ENCODE measurements at regions not wholly inside any gene's neighbourhood (a gene's known extent, or its start where the extent isn't known, plus 50 kb on each side); places are given as distances from the start of the nearest gene placed in this dataset.

DNA sequence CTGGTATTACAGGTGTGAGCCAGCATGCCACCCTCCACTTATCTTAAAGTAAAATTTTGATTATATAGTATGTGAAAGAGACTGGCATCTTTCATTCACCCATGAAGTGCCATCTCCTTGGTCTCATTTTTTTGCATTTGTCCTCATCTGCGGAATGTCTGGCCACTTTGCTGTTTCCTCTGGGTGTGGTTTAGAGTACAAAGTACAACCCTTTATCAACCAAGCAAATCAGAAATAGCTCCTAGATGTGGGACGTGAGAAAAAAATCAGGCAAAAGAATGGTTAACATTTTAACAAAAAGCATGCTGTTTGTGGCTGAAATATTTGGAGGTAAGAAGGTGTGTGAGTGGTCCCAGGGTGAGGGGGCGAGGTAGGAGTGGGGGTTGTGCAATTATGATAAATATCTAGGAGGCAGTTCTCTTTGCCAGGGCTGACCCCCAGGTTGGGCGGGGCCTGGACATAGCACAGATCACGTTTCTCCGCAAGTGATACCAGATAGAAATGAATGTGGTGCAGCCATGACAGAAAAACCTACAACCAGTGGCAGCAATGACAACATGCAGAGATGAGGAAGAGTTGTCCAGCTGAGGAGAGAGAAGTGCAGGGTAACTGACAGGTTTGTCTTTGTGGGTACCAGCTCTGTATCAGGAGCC is 115.8 kb upstream of the SERTAD2 start:
- no peak for TF ChIP-seq MAX (IDR thresholded peaks at IDR 0.05; ENCODE audit: low read depth, low read length)
- TF ChIP-seq, protein P1, sequence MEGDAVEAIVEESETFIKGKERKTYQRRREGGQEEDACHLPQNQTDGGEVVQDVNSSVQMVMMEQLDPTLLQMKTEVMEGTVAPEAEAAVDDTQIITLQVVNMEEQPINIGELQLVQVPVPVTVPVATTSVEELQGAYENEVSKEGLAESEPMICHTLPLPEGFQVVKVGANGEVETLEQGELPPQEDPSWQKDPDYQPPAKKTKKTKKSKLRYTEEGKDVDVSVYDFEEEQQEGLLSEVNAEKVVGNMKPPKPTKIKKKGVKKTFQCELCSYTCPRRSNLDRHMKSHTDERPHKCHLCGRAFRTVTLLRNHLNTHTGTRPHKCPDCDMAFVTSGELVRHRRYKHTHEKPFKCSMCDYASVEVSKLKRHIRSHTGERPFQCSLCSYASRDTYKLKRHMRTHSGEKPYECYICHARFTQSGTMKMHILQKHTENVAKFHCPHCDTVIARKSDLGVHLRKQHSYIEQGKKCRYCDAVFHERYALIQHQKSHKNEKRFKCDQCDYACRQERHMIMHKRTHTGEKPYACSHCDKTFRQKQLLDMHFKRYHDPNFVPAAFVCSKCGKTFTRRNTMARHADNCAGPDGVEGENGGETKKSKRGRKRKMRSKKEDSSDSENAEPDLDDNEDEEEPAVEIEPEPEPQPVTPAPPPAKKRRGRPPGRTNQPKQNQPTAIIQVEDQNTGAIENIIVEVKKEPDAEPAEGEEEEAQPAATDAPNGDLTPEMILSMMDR (IDR thresholded peaks at IDR 0.05; ENCODE audit: low read depth, low read length): no peak

All from NB4 (cell line).